ENCODE measurements at regions not wholly inside any gene's neighbourhood (a gene's known extent, or its start where the extent isn't known, plus 50 kb on each side); places are given as distances from the start of the nearest gene placed in this dataset.
A peak's percentile ranks its signal among the peaks of the same experiment; 100 is the strongest.

DNA sequence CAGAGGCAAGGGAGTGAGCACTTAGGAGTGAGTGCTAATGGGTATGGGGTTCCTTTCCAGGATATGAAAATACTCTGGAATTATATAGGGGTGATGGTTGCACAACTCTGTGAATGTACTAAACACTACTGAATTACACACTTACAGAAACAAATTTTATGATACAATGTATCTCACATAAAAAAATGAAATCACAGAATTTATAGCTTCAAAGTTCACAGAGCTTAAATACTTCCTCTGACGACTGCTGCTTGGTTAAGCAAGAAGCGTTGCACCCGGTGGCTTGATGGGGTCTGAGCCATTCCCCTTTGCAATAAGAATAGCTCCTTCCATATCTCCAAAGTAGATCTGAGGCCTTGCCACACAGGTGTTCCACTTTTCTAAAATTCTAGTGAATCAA is 835.1 kb downstream of the TSN start:
- DNase-seq, result no peak

DNA sequence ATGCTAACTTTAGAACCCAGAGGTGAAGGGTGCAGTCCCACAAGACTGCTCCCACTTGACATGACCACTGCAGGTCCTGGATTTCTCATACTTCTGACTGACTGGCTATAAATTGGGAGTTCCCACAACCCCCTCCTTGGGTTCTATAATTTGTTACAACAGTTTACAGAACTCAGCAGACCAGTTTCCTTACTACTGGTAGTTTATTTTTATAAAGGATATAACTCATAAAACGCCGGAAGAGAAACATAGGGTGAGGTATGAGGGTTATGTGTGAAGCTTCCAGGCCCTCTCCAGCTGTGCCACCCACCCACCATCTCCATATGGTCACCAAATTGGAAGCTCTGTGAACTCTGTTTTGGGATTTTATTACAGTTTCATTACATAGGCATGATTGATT is 839.6 kb downstream of the TSN start:
- DNase-seq, result no peak

DNA sequence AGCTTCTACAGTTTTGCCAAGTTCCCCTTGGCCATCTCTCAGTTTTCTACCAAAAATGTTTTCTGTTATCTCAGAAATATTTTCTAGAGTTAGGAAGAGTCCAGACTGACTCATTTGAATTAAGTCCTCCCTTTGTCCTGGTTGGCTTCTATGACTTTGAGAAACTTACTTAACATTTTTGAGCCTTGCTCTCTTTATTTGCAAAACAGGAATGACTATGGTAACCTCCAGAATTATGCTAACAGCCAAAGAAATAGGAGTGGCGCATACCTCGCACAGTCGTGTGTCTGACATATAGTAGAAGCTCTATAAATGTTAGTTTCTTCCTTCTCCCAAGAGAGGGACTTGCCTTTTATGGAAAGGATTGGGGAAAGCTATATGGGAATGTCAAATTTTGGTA is 841.1 kb downstream of the TSN start:
- DNase-seq, result no peak

DNA sequence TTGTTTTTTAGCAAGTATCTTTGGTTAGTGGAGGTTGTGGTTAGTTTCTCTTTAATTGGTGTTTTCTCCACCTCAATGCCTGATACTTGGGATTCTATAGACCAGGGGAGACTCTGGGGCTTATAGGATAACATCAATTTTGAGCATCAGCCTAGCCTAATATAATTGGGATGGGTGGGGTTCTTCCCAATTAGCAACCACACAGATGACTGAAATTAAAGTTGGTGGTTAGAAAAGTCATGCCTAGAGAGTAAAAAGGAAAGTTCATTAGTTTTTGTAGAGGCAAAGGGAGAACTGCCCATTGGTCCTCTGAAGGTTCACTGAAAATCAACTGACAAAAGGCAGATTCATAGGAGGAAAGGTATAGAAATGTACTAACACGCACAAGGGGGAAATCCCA is 843.3 kb downstream of the TSN start:
- DNase-seq, result no peak

DNA sequence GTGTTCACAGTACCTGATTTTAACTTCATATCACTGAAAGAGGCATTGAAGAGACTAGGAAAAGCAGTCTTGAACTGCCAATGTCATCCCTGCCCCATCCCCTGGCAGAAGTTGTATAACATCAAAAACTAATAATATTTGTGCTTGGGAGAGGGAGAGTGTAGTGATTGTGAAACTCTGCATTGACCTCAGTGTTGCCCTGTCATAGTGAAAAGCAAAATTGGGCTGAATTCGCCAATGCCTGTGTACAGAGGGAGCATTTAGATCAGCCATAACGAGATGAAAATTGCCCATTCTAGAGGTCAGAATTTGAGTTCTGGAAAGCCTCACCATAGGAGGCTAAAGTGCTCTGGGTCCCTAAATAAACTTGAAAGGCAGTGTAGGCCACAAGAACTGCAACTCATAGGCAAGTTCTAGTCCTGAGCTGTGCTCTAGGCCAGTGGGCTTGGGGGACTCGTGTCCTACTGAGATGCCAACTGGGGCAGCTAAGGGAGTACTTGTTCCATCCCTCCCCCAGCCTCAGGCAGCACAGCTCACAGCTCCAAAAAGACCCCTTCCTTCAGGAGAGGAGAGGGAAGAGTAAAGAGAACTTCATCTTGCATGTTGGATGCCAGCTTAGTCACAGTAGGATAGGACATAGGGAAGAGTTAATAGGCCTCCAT is 855.6 kb downstream of the TSN start:
- no peak for DNase-seq

DNA sequence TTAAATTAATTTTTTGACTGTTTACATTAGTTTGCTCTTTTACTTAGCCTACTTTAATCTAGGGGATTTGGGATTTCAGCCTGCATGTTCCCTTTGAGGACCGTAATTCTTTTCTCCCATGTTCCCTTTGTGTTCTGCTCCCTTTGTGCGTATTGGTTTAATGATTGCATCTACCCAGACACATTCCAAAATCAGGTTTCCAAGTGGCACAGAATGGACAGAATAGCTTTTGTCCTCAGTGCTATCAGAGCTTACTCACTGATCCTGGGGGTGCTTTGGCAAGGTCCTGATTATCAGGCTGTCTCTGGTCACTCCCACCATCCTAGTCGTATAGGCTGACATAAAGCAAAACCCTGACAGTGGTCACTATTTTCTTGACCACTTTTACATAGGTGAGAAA is 867.5 kb downstream of the TSN start:
- DNase-seq, result no peak

DNA sequence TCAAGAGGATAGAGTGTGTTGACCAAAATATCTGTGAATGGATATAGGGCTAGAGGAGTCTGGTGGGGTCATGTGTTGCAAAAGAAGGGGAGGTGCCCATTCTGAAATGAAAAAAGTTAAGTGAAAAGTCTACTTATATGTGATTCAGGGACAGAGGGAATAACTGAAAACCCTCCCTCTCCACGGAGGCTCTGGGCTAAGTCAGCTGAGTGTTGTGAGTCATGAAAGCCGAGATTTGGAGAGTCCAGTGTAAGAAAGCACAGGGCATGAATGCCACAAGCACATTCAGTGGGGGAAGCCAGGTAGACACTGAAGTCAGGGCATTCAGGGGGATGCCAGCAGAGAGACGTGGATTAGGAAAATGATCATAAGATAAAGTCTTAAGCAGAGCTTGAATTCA is 871.9 kb downstream of the TSN start:
- no peak for DNase-seq

DNA sequence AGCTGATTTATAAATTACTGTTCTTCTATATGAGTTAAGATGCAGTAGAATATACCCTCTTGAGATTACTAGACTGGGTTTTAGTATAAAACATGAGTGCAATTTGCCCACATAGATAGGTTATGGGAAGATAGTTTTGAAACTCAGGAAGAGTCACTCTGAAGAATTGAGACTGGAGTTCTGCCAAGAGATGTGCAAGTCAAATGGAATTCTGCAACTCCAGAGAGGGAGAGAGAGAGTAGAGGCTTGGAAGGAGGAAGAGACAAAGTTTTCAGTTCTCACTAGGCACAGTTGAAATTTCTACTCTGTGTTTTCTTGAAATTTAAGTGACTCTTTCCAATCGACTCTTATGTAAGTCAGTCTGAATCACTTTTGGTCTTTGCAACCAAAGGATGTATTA is 878.8 kb downstream of the TSN start:
- DNase-seq, result no peak

DNA sequence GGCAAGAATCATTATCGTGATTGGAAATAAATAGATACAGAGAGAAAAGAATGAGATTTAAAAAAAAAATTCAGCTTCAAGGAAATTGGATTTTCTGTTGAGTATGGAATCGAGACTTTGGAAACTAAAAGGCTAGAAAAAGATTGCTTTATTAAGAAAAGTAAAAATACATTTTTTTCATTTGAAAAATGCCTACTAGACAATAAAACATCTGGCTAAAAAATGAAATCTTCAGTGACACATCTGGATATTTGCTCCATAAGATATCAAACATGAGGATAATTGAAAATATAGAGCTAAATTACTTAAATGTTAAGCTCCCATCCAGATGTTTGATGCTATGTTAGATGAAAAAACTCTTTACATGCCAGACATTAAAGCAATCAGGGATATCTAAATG is 879.5 kb downstream of the TSN start:
- no peak for DNase-seq

DNA sequence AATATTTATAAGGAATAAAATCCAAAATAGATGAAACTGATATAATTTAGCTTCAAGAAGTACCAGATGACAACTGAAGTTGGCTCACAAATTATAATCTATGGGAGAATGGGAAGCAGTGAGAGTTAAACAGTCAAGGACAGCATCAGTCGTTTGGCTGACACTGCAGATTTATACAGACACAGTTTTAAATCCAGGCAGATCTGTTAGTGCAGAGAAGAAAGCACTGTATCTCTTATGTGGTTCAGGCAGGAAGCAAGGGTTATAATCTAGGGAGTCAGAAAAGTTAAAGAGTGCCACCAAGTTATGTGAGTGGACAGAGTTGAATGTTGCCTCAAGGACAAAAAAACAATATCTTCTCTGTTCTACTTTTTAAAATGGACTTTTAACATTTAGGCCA is 880.2 kb downstream of the TSN start:
- no peak for DNase-seq

DNA sequence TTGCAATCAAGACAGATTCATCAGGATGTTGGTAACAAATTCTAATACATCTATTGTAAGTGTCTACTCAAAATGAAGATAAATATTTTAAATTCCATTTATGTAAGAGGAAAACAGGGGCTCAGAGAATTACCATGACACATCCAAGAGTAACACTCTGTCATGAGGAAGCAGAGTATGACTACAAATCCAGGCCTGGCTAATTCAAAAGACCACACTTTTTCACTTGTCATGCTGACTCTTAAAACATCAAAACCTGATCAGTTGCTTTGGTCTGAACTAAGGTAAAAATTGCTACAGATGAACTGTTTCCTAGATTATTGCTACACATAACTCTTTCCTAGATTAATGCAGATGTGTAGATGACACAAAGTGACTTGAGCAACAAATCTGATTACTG is 880.6 kb downstream of the TSN start:
- no peak for DNase-seq

DNA sequence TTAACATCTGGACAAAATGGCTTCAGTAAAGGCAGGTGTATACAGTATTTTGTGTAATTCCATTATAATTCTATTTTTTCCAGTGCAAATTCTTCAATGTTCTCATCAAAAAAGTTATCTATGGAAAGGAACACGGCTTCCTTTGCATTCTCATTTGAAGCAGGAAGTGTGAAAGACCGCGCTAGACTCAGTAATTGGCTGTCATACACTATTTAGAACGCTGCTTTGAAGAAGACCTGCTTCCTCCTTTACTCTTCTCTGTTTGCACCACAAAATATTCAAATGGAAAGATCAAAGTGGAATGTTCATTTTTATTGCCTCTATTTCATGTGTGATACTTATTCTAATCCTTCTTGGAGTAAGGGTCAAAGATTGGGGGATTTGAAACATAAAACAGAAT is 883.7 kb downstream of the TSN start:
- DNase-seq, result no peak

DNA sequence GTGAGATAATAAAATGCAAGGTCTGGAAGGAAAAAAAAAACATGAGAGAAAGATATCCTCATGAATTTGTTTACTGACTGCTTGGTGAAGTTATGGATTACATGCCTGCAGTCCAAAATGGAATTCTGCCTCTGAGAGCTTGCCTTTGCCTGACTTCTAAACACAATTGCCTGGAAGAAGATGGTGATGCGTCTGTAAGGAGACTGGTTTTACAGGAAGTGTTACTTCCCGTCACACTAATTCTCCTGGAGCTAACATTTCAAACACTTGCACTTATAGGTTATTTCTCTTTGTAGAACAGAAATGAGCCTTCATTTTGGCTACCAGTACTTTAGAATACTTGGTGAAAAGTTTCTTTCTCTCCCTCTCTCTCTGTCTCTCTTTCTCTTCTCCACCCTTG is 884.3 kb downstream of the TSN start:
- DNase-seq, result no peak

DNA sequence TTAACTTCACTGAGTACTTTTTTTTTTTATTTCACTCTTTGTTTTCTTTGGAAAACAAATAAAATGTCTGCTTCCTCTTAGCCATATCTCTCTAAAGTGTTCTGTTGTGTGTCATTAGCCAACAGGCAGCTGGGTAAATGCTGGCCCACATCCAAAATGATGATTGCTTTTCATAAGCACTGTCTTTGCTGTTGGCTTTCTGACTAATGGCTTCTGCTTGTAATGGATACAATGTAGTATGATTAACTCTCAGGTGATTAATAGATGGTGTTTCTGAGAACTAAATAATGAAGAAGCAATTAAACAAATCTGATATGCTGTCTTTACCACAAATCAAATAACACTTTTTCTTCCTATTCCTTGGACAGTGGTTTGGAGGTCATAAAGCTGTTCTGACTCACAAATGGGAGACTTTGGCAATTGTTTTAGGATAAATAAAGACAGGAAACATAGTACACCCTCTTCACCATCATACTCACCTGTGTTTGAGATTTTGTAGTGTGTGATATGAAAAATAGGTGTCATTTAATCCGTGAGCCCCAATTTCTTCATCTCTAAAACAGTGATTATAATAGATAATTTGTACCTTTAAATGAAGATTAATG is 888.4 kb downstream of the TSN start:
- DNase-seq, result peak; percentile 88

DNA sequence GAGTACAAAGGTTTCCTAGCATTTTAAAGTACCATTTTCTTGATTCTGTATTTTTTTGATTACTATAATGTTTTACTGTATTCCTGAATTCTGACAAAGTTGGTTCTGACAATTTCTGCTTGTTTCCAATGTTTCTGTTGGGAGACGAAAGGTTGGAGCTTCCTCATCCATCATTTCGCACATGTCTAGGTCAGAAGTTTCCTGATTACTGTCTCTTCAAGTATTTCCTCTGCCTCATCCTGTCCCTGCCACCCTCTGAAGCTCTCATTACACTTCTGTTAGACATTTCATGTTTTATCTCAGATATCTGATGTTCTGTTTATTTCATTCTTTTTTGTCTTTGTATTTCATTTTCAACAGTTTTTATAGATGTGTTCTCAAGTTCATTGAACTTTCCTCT is 895.8 kb downstream of the TSN start:
- no peak for DNase-seq

DNA sequence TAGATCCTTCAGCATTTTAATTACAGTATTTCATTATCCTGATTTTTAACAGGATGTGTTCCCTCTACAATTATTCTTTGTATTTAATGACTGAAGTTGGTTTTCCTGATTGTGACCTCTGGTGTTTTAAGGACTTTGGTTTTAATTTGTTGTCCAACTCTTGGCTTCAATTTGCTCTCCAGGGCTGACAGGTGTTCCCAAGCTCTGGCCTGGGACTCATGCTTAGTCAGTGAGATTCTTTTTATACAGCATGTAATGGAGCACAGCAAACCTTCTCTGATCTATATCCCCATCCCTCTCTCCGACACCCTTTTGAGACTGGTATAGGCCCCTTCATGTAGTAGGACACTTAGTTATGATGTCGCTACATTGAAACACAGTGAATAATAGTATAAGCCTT is 896.3 kb downstream of the TSN start:
- DNase-seq, result no peak

DNA sequence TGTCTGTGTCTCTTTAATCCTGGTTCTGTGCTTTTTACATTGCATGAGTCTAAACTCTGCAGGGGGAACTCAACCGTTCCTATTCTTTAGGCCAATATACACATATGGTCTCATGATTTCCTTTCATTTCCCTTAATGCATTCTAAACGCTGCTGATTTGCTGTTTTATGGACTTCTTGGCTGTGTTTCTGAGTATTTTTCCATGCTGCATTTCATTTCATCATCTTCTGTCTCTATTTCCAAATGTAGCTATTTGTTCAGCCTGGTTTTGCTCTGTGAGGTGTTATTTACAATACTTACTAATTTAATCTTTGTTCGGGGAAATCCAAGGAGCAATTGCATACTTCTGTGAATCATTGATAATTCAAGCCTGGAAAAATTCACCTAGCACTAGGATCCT is 897.2 kb downstream of the TSN start:
- DNase-seq, result no peak

DNA sequence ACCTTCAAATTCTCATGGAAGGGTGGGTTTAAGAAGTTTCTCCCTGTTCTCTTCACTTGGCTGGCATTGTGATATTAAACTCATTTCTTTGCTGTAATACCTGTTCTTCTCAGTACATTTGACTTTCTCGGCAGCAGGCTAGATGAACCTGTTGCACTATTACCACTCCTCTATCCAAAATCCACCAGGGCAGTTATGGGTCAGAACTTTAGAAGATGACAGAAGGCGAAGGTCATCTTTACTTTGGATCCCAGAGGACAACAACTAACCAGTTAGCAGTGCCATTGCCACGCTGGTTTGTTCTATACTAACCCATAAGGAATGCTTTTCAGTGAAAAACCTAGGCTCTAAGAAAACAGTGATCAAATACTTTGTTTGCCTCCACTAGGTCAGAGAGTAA is 901.0 kb downstream of the TSN start:
- DNase-seq, result no peak

DNA sequence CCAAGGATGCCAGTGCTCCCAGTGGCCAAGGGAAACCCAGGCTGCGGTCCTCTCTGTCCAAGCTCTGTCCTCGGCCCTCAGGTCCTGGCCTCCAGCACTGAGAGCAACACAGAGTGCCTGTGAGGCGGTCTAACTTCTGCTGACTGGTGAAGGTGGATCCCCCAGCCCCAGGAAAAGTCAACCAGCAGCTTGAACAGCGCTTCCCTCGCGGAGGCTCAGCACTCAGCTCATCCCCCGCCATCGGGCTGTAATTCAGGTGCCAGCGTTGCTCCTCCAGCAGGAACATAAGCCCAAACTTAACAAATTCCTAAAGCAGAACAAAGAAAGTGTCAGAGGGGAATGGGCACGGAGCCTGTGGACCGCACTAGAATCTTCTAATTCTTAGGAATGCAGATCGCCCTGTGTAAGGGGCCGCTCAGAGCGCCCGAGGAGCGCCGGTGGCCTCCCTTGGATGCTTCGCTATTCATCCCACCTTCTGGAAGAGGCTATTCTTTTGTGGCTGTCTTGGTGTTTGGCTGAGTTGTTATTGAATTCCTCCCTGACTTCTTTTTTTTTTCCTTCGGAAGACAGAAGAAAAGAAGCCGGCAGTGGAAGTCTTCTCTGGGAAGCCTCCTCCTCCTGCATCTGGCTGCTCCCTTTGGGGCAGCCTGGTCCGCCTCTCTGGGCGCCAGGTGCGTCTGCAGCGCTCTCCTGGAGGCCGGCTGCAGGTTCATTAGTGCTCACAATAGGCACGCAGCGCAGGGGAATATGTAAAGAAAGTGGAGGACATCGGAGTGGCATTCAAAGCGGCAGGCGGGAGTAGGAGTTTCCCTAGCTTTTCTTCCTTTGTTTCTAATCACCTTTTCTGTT is 905.6 kb downstream of the TSN start:
- DNase-seq, result no peak

DNA sequence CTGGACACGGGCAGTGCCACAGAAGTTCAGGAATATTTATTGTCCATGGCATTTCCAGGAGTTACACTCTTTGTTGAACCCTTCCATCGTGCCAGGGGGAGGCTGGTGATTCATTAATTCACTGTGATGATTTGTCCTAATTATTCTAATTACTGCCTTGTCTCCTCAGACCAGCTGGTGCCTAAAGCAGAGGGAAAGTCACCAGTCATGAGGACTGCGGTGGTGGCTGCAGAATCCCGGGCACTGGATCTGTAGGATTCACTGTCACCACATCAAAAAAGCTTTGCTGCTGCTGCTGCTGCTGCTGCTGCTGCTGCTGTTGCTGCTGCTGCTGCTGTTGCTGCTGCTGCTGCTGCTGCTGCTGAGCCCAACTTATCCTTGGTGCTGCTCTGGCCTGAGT is 908.2 kb downstream of the TSN start:
- DNase-seq, result no peak

DNA sequence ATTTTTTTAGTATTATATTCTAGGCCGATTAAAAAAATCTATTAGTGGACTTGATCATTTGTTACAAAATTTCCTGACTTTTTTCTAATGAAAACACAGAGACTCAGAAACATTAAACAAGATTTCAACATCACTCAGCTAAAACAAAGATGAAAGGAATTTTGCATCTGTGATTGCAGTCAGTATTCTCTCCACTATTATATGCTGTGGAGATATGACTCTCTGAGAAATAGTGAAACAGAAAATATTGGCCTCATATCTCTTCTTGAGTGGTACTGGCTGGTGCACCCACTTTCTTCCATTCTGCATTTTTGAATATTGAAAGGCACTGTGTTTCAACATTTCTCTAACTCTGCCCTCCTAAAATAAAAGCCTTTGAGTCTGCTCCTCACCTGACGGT is 914.2 kb downstream of the TSN start:
- DNase-seq, result no peak

DNA sequence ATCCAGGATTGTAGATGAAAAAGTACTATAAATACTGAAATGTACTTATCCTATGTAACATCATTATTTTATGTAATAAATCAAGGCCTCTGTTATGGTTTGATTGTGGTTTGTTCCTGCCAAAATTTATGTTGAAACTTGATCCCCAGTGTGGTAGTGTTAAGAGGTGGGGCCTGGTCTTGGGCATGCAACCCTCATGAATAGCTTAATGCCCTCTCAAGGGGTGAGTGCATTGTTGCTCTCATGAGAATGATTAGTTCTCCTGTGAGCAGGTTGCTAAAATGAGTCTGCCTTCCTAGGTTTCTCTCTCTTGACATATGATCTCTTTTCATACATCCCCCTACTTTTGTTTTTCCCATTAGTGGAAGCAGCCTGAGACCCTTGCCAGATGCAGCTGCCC is 915.4 kb downstream of the TSN start:
- peak; percentile 56 for DNase-seq

DNA sequence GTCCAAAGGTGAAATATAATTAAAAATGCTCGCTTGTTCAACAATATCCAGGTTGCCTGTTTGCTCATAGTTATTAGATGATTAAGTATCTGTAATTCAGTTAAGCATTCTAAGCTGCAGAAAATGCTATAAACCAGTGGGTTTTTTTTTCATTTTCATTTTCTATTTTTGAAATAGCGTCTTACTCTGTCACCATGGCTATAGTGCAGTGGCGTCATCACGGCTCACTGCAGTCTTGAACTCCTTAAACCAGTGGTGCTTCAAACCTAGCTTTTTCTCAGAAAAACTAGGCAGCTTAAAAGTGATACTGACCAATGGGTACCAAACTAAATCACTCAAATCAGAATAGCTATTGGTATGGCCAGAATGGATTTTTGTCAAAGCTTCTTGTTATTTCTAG is 925.2 kb downstream of the TSN start:
- no peak for DNase-seq

DNA sequence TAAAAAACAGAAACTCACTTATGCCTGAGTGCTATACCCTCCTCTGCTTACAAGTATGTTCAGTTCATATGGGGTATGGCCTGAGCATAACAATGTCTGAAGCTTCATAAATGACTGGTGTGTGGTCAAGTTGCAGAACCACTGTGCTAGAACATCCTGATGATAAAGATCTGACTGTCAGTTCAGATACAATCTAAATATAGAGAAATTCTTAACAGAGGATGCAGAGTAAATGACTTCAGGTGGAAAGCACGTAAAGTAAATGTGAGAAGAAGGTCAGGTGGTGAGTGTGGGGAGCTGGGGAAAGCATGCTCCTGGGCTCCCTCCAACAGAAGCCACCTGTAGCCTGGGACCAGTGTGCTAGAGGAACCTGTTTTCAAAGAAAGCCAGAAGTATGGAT is 926.2 kb downstream of the TSN start:
- DNase-seq, result no peak

DNA sequence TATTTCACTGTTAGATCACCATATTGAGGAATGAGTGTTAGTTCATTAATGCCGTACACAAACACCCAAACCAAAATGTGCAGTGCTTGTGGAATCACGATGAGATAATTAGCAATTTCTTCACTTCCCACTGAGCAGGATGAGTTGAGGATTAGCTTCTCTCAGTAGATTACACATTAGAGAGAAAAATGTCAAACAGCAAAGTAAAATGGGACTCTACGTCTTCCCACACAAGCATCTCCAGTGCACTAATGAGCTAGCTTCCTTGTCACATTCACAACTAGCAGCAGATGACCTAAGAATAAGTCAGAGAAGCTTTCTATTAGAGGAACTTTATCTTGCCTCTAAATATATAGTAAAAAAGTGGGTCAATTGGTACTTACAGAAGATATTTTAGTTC is 926.9 kb downstream of the TSN start:
- no peak for DNase-seq

Measured in NCI-H2029 treated with DMSO at 0.1 percent for 48 hours (cell line).